ENCODE measurements at regions not wholly inside any gene's neighbourhood (a gene's known extent, or its start where the extent isn't known, plus 50 kb on each side); places are given as distances from the start of the nearest gene placed in this dataset.

DNA sequence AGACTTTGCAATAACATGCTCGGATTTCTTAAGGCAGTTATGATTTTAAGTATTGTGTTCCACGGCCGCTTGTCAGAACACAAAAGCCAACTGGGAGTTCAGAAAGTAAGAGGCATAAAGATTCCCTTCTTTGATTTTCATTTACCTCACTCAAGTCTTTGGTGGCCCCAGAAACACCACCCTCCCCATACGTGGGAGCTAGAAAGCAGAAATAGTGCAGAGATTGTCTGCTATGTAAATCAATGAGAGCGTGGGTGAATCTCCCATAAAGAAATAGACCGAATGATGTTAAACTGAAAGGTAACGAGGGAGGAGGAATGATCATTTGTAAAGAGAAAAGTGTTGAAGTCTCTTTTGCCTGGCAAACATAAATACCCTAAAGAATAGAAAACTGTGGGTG, 322.1 kb upstream of the ETAA1 start:
- no peaks in the 10 kb centered on the region for H3K79me2 ChIP-seq (ENCODE audit: low read depth)
- H3F3A ChIP-seq (ENCODE audit: insufficient read depth, low read depth), result no peaks in the 10 kb centered on the region
- H3K4me1 ChIP-seq (replicated peaks; ENCODE audit: insufficient read depth), result no peaks in the 10 kb centered on the region
- no peak overlapping the region for H3K4me3 ChIP-seq
- ChIA-PET POLR2A (ENCODE audit: unreplicated experiment) (no interaction called here), CTCF (no interaction called here)
- H3K9me2 ChIP-seq (ENCODE audit: insufficient read depth), result no peaks in the 10 kb centered on the region
- TF ChIP-seq, protein P1, sequence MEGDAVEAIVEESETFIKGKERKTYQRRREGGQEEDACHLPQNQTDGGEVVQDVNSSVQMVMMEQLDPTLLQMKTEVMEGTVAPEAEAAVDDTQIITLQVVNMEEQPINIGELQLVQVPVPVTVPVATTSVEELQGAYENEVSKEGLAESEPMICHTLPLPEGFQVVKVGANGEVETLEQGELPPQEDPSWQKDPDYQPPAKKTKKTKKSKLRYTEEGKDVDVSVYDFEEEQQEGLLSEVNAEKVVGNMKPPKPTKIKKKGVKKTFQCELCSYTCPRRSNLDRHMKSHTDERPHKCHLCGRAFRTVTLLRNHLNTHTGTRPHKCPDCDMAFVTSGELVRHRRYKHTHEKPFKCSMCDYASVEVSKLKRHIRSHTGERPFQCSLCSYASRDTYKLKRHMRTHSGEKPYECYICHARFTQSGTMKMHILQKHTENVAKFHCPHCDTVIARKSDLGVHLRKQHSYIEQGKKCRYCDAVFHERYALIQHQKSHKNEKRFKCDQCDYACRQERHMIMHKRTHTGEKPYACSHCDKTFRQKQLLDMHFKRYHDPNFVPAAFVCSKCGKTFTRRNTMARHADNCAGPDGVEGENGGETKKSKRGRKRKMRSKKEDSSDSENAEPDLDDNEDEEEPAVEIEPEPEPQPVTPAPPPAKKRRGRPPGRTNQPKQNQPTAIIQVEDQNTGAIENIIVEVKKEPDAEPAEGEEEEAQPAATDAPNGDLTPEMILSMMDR (conservative IDR thresholded peaks at IDR 0.05), result no peak
- no peak for TF ChIP-seq EZH2 (IDR thresholded peaks at IDR 0.05; ENCODE audit: low read depth)
- no peaks in the 10 kb centered on the region for H3K27me3 ChIP-seq (ENCODE audit: insufficient read depth, low read depth)
- H2AFZ ChIP-seq, result no peak overlapping the region
- no peak for DNase-seq
- no peaks in the 10 kb centered on the region for H3K9me3 ChIP-seq (ENCODE audit: insufficient read depth, low read depth)
- H4K20me1 ChIP-seq (ENCODE audit: insufficient read depth), result no peaks in the 10 kb centered on the region
- intact Hi-C loops (cut with micrococcal nuclease; ENCODE audit: unreplicated experiment), result no loop called here
- H3K27ac ChIP-seq, result no peak overlapping the region
- H3K4me2 ChIP-seq, result no peak overlapping the region
- H3K36me3 ChIP-seq (ENCODE audit: low read depth), result no peaks in the 10 kb centered on the region
- no TSS peak for BruUV-seq (replicated peaks)

DNA sequence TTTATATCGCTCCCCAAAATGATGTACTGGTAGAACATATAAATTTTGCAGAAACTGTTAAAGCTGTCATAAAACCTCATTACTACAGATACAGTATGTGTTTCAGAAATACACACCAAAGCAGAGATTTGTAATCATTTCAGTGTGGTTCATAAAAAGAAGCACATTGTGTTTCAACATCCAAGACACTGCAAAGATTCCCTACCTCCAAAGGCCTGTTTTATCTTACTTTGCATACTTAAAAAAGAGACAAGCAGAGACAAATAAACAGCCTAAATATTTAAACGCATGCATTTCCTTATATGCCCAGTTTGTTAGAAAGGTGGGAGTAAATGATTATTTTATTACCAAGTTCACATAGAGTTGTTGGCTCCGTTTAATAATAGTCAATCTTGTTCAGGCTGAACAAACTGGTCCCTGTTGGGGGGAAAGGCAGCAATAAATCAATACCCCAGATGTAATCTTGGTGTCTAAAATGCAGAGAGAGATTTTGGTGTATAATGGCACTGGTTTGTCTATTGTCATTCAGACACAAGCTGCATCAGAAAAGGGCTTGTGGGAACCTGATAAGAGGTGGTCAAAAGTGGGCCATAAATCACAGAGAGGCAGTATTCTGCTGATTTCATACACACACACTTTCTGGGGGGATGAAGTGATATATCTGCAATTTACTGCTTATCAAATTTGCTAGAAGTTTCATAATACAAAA, 321.4 kb upstream of the ETAA1 start:
- DNase-seq, result no peak
- Histone ChIP-seq H4K20me1 (ENCODE audit: insufficient read depth) (no peaks in the 10 kb centered on the region), H3F3A (ENCODE audit: insufficient read depth, low read depth) (no peaks in the 10 kb centered on the region), H3K9me2 (ENCODE audit: insufficient read depth) (no peaks in the 10 kb centered on the region), H3K4me1 (replicated peaks; ENCODE audit: insufficient read depth) (no peaks in the 10 kb centered on the region), H3K4me3 (no peak overlapping the region), H2AFZ (no peak overlapping the region), H3K4me2 (no peak overlapping the region), H3K27ac (no peak overlapping the region), H3K9me3 (ENCODE audit: insufficient read depth, low read depth) (no peaks in the 10 kb centered on the region), H3K36me3 (ENCODE audit: low read depth) (no peaks in the 10 kb centered on the region), H3K79me2 (ENCODE audit: low read depth) (no peaks in the 10 kb centered on the region), H3K27me3 (ENCODE audit: insufficient read depth, low read depth) (no peaks in the 10 kb centered on the region)
- intact Hi-C loops (cut with micrococcal nuclease; ENCODE audit: unreplicated experiment), result no loop called here
- ChIA-PET CTCF (no interaction called here), POLR2A (ENCODE audit: unreplicated experiment) (no interaction called here)
- BruUV-seq (replicated peaks), result no TSS peak
- TF ChIP-seq, protein P1 (conservative IDR thresholded peaks at IDR 0.05), result no peak
- no peak for TF ChIP-seq EZH2 (IDR thresholded peaks at IDR 0.05; ENCODE audit: low read depth)

GRCh38 chr2:67076239-67076624, 320.9 kb upstream of the ETAA1 start:
- H3F3A ChIP-seq (ENCODE audit: insufficient read depth, low read depth), result no peaks in the 10 kb centered on the region
- no peaks in the 10 kb centered on the region for H3K79me2 ChIP-seq (ENCODE audit: low read depth)
- no peaks in the 10 kb centered on the region for H4K20me1 ChIP-seq (ENCODE audit: insufficient read depth)
- H3K9me3 ChIP-seq (ENCODE audit: insufficient read depth, low read depth), result no peaks in the 10 kb centered on the region
- ChIA-PET POLR2A (ENCODE audit: unreplicated experiment) (no interaction called here), CTCF (no interaction called here)
- no peaks in the 10 kb centered on the region for H3K4me1 ChIP-seq (replicated peaks; ENCODE audit: insufficient read depth)
- intact Hi-C loops (cut with micrococcal nuclease; ENCODE audit: unreplicated experiment), result no loop called here
- no peak for DNase-seq
- H3K36me3 ChIP-seq (ENCODE audit: low read depth), result no peaks in the 10 kb centered on the region
- H2AFZ ChIP-seq, result no peak overlapping the region
- no peaks in the 10 kb centered on the region for H3K9me2 ChIP-seq (ENCODE audit: insufficient read depth)
- H3K4me2 ChIP-seq, result no peak overlapping the region
- TF ChIP-seq EZH2 (IDR thresholded peaks at IDR 0.05; ENCODE audit: low read depth), result no peak
- TF ChIP-seq, protein P1 (conservative IDR thresholded peaks at IDR 0.05), result no peak
- H3K27ac ChIP-seq, result no peak overlapping the region
- H3K27me3 ChIP-seq (ENCODE audit: insufficient read depth, low read depth), result no peaks in the 10 kb centered on the region
- no peak overlapping the region for H3K4me3 ChIP-seq
- no TSS peak for BruUV-seq (replicated peaks)
